ENCODE measurements at regions not wholly inside any gene's neighbourhood (a gene's known extent, or its start where the extent isn't known, plus 50 kb on each side); places are given as distances from the start of the nearest gene placed in this dataset.
"Not testable (repeated sequence)": the region's sequence is repeated elsewhere in the genome, so short reads cannot be mapped to it uniquely, and the experiment has no call there.

- DNase-seq, result no peak
These were observed 669.5 kb downstream of the SLCO4C1 start for GRCh38 chr5:101626572-101626971.

GRCh38 chr5:101611039-101611438 lies 685.0 kb downstream of the SLCO4C1 start:
- no peak for DNase-seq

- no peak for DNase-seq
These were observed 687.8 kb downstream of the SLCO4C1 start for GRCh38 chr5:101608322-101608721.

- no peak for DNase-seq
These were observed 690.4 kb downstream of the SLCO4C1 start for GRCh38 chr5:101605700-101606099.

GRCh38 chr5:101600614-101601013 lies 695.5 kb downstream of the SLCO4C1 start:
- DNase-seq, result no peak

GRCh38 chr5:101590384-101590783 lies 687.3 kb upstream of the ST8SIA4 start:
- no peak for DNase-seq

GRCh38 chr5:101585366-101585765 lies 682.3 kb upstream of the ST8SIA4 start:
- no peak for DNase-seq

- no peak for DNase-seq
These were observed 677.5 kb upstream of the ST8SIA4 start for GRCh38 chr5:101580591-101580990.

- DNase-seq, result no peak
These were observed 670.9 kb upstream of the ST8SIA4 start for GRCh38 chr5:101574017-101574416.

- no peak for DNase-seq
These were observed 657.9 kb upstream of the ST8SIA4 start for GRCh38 chr5:101561018-101561417.

- no peak for DNase-seq
These were observed 640.7 kb upstream of the ST8SIA4 start for GRCh38 chr5:101543780-101544179.

- DNase-seq, result no peak
These were observed 636.2 kb upstream of the ST8SIA4 start for GRCh38 chr5:101539315-101539714.

GRCh38 chr5:101535626-101536025 lies 632.5 kb upstream of the ST8SIA4 start:
- DNase-seq, result no peak

GRCh38 chr5:101534491-101535110 lies 631.5 kb upstream of the ST8SIA4 start:
- no peak for DNase-seq

GRCh38 chr5:101532430-101532829 lies 629.3 kb upstream of the ST8SIA4 start:
- no peak for DNase-seq

- DNase-seq, result no peak
These were observed 627.9 kb upstream of the ST8SIA4 start for GRCh38 chr5:101531026-101531425.

GRCh38 chr5:101529094-101529493 lies 626.0 kb upstream of the ST8SIA4 start:
- not testable (repeated sequence) for DNase-seq

GRCh38 chr5:101520417-101520816 lies 617.3 kb upstream of the ST8SIA4 start:
- DNase-seq, result no peak

- no peak for DNase-seq
These were observed 614.7 kb upstream of the ST8SIA4 start for GRCh38 chr5:101517795-101518194.

- DNase-seq, result no peak
These were observed 612.6 kb upstream of the ST8SIA4 start for GRCh38 chr5:101515721-101516120.

- DNase-seq, result no peak
These were observed 602.9 kb upstream of the ST8SIA4 start for GRCh38 chr5:101505891-101506570.

- no peak for DNase-seq
These were observed 579.8 kb upstream of the ST8SIA4 start for GRCh38 chr5:101482931-101483330.

- DNase-seq, result no peak
These were observed 570.4 kb upstream of the ST8SIA4 start for GRCh38 chr5:101473483-101473882.

- DNase-seq, result no peak
These were observed 558.4 kb upstream of the ST8SIA4 start for GRCh38 chr5:101461455-101461854.

- DNase-seq, result no peak
These were observed 555.5 kb upstream of the ST8SIA4 start for GRCh38 chr5:101458587-101458986.
